Breast epithelium (tissue), 4 donors: ENCODE measurements at regions not wholly inside any gene's neighbourhood (a gene's known extent, or its start where the extent isn't known, plus 50 kb on each side); places are given as distances from the start of the nearest gene placed in this dataset.
A peak's percentile ranks its signal among the peaks of the same experiment; 100 is the strongest.

Source experiments
- DNase-seq, 2 donors: peaks; one replicate each; pipeline ENCODE4 v3.0.0-alpha.2; 2019; ENCODE audit warnings: low spot score in 2 of 2
- H3K27ac ChIP-seq, 2 donors: fragments of 200-600 bp; sonication (generic) in 1 of 2; one replicate each; pipeline ENCODE4 v1.5.1; 2016 to 2019; ENCODE audit warnings: mild to moderate bottlenecking in 1 of 2
- H3K27me3 ChIP-seq, 2 donors: fragments of 200-600 bp; sonication (generic) in 1 of 2; one replicate each; pipeline versions ENCODE4 v1.5.1 to v1.6.0; 2017 to 2019; ENCODE audit warnings: control low read depth in 1 of 2, mild to moderate bottlenecking in 1 of 2
- H3K36me3 ChIP-seq: fragments of 200-600 bp; one replicate; pipeline ENCODE4 v1.5.1; 2019
- H3K4me1 ChIP-seq, 2 donors: fragments of 200-600 bp; sonication (generic); one replicate each; pipeline ENCODE4 v1.5.1; 2016 to 2019; ENCODE audit warnings: control low read depth in 1 of 2
- H3K4me3 ChIP-seq, 3 donors: fragments of 200-600 bp; sonication (generic); 1 replicate in 2 of 3; 2 replicates in 1 of 3; pipeline ENCODE4 v1.5.1; 2016 to 2019; ENCODE audit warnings: mild to moderate bottlenecking in 3 of 3, moderate library complexity in 2 of 3
- H3K9me3 ChIP-seq, 2 donors: fragments of 200-600 bp; sonication (generic) in 1 of 2; one replicate each; pipeline ENCODE4 v1.5.1; 2016 to 2019; ENCODE audit warnings: control low read depth in 1 of 2
- CTCF ChIP-seq, 3 donors: fragments of 450-650 bp; IDR thresholded peaks; one replicate each; pipeline ENCODE4 v1.5.1; 2016 to 2017; ENCODE audit warnings: antibody characterized with exemption in 3 of 3, mild to moderate bottlenecking in 3 of 3, moderate library complexity in 3 of 3
- POLR2A ChIP-seq: fragments of 450-650 bp; IDR thresholded peaks from one replicate; pipeline ENCODE4 v1.6.1; 2016; ENCODE audit warnings: antibody characterized with exemption, mild to moderate bottlenecking, moderate library complexity
- POLR2AphosphoS5 ChIP-seq, 3 donors: sonication (generic); formaldehyde crosslinking; IDR thresholded peaks; one replicate each; pipeline ENCODE4 v1.6.1; 2017; ENCODE audit warnings: antibody characterized with exemption in 3 of 3
- intact Hi-C: fragments of 100-400 bp; cut with DNase I; formaldehyde crosslinking; loops from one replicate; pipeline ENCODE4 v1.15.1; 2023; ENCODE audit warnings: low total_unique reads

- no peak overlapping the region for H3K27ac ChIP-seq
- no peaks in the 10 kb centered on the region for H3K27me3 ChIP-seq
- TF ChIP-seq POLR2A (no peak), POLR2AphosphoS5 (IDR thresholded peaks at IDR 0.05) (no peak), CTCF (IDR thresholded peaks at IDR 0.05) (no peak)
- DNase-seq: no peak
- H3K4me3 ChIP-seq: no peak overlapping the region
- no peaks in the 10 kb centered on the region for H3K9me3 ChIP-seq
- no peaks in the 10 kb centered on the region for H3K36me3 ChIP-seq
- H3K4me1 ChIP-seq: no peaks in the 10 kb centered on the region
- intact Hi-C loops: no loop called here
Observed at GRCh38 chr20:11221046-11221445, 547.2 kb upstream of the JAG1 start.

GRCh38 chr20:11222243-11222642 lies 548.4 kb upstream of the JAG1 start:
- Histone ChIP-seq H3K36me3 (no peaks in the 10 kb centered on the region), H3K27me3 (no peaks in the 10 kb centered on the region), H3K4me1 (no peaks in the 10 kb centered on the region), H3K27ac (no peak overlapping the region), H3K9me3 (no peaks in the 10 kb centered on the region), H3K4me3 (no peak overlapping the region)
- no peak for TF ChIP-seq POLR2A
- no peak for TF ChIP-seq CTCF (IDR thresholded peaks at IDR 0.05)
- no peak for TF ChIP-seq POLR2AphosphoS5 (IDR thresholded peaks at IDR 0.05)
- no peak for DNase-seq
- intact Hi-C loops: no loop called here

- H3K27ac ChIP-seq: no peak overlapping the region
Observed at GRCh38 chr20:11227602-11228001, 553.8 kb upstream of the JAG1 start.

GRCh38 chr20:11229772-11230171 lies 556.0 kb upstream of the JAG1 start:
- Histone ChIP-seq H3K36me3 (no peaks in the 10 kb centered on the region), H3K27ac (peak overlapping the region in 1 of 2 donors; percentile 49), H3K9me3 (no peaks in the 10 kb centered on the region), H3K4me3 (peak overlapping the region in 1 of 3 donors; percentile 9), H3K4me1 (no peaks in the 10 kb centered on the region), H3K27me3 (no peaks in the 10 kb centered on the region)
- intact Hi-C loops: no loop called here
- no peak for DNase-seq
- TF ChIP-seq CTCF (IDR thresholded peaks at IDR 0.05): no peak
- no peak for TF ChIP-seq POLR2A
- no peak for TF ChIP-seq POLR2AphosphoS5 (IDR thresholded peaks at IDR 0.05)

More at GRCh38 chr20:11227602-11228001, 553.8 kb upstream of the JAG1 start:
- Histone ChIP-seq H3K4me3 (no peak overlapping the region), H3K27me3 (no peaks in the 10 kb centered on the region), H3K4me1 (no peaks in the 10 kb centered on the region), H3K36me3 (no peaks in the 10 kb centered on the region), H3K9me3 (no peaks in the 10 kb centered on the region)
- DNase-seq: no peak
- intact Hi-C loops: loop anchor here (2.0 kb wide), 1 partner anchor 27 kb away; no protein-coding TSS in a partner anchor
- TF ChIP-seq CTCF (IDR thresholded peaks at IDR 0.05) (no peak), POLR2A (no peak), POLR2AphosphoS5 (IDR thresholded peaks at IDR 0.05) (no peak)

- intact Hi-C loops: no loop called here
- TF ChIP-seq POLR2AphosphoS5 (IDR thresholded peaks at IDR 0.05) (no peak), CTCF (IDR thresholded peaks at IDR 0.05) (no peak), POLR2A (no peak)
- H3K4me3 ChIP-seq: no peak overlapping the region
Observed at GRCh38 chr20:11230999-11231398, 557.2 kb upstream of the JAG1 start.

More at GRCh38 chr20:11230999-11231398, 557.2 kb upstream of the JAG1 start:
- Histone ChIP-seq H3K9me3 (no peaks in the 10 kb centered on the region), H3K27ac (no peak overlapping the region), H3K36me3 (no peaks in the 10 kb centered on the region), H3K4me1 (no peaks in the 10 kb centered on the region), H3K27me3 (no peaks in the 10 kb centered on the region)
- DNase-seq: no peak
